ENCODE measurements at regions not wholly inside any gene's neighbourhood (a gene's known extent, or its start where the extent isn't known, plus 50 kb on each side); places are given as distances from the start of the nearest gene placed in this dataset.

DNA sequence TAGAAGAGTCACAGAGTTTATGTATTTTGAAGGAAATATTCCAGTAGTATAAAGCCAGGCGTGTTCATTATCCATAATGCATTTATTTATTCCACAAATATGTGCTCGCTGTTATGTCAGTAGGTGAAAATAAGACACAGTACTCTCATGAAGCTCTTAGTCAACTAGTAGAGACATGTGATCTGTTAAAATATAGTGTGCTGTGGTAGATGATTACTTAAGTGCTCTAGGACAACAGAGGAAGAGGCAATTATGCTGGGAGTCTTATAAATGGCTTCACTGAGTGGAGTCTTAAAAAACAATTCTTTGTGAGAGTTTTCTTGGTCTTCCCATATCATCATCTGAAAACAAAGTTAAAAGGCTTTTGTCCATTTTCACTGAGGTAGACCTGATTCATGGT lies 457.3 kb downstream of the XIRP2 start:
- no peaks in the 10 kb centered on the region for H3K9me3 ChIP-seq
- H3K27me3 ChIP-seq = no peaks in the 10 kb centered on the region
- no peaks in the 10 kb centered on the region for H3K4me1 ChIP-seq
- no peaks in the 10 kb centered on the region for H3K36me3 ChIP-seq
- intact Hi-C loops (cut with DNase I; ENCODE audit: low total_unique reads) = no loop called here
- H3K4me3 ChIP-seq = no peak overlapping the region
- TF ChIP-seq, protein P1, sequence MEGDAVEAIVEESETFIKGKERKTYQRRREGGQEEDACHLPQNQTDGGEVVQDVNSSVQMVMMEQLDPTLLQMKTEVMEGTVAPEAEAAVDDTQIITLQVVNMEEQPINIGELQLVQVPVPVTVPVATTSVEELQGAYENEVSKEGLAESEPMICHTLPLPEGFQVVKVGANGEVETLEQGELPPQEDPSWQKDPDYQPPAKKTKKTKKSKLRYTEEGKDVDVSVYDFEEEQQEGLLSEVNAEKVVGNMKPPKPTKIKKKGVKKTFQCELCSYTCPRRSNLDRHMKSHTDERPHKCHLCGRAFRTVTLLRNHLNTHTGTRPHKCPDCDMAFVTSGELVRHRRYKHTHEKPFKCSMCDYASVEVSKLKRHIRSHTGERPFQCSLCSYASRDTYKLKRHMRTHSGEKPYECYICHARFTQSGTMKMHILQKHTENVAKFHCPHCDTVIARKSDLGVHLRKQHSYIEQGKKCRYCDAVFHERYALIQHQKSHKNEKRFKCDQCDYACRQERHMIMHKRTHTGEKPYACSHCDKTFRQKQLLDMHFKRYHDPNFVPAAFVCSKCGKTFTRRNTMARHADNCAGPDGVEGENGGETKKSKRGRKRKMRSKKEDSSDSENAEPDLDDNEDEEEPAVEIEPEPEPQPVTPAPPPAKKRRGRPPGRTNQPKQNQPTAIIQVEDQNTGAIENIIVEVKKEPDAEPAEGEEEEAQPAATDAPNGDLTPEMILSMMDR (IDR thresholded peaks at IDR 0.05) = no peak
- no peak for TF ChIP-seq POLR2A (IDR thresholded peaks at IDR 0.05)
- H3K27ac ChIP-seq = no peak overlapping the region
- no peak for DNase-seq

DNA sequence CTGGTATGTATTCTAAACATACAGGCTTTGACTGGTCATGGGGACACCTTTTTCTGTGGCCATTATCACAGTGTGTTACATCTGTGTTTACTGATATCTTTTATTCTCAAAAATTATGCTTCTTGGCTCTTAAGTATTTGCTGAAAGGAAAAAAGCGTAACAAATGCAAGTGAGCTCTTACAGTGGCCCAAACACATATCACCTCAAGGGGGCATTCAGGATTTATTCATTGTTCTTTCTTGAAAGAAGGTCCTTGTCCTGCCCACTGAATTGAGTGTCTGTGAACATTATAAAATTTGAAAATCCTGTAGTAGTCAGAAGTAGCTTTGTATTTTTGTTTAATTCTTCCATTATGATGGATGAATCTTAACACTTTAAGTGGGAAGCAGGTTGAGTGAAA lies 454.5 kb downstream of the XIRP2 start:
- Histone ChIP-seq H3K4me1 (no peaks in the 10 kb centered on the region), H3K27me3 (no peaks in the 10 kb centered on the region), H3K27ac (no peak overlapping the region), H3K9me3 (no peaks in the 10 kb centered on the region), H3K4me3 (no peak overlapping the region), H3K36me3 (no peaks in the 10 kb centered on the region)
- intact Hi-C loops (cut with DNase I; ENCODE audit: low total_unique reads) = no loop called here
- TF ChIP-seq, protein P1 (IDR thresholded peaks at IDR 0.05) = no peak
- TF ChIP-seq POLR2A (IDR thresholded peaks at IDR 0.05) = no peak
- no peak for DNase-seq

DNA sequence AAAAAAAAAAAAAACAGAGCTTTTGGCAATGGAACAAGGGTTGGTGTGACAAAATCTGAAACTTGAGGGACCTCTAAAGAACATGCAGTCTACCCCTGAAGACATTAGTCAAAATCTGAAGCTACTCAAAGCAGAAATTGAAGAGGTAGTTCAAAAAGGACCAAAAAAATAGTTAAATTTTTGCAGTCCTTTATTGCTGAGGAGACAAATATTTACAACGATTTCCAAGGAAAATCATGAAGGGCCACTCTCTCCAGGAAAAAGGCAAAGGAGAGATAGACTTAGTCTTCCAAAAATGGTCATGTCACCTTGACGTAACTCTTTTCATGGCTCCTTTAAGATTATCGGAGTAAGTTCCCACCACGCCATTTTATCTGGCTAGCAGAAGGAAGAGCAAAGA lies 452.0 kb downstream of the XIRP2 start:
- no peak overlapping the region for H3K4me3 ChIP-seq
- TF ChIP-seq POLR2A (IDR thresholded peaks at IDR 0.05) = no peak
- TF ChIP-seq, protein P1 (IDR thresholded peaks at IDR 0.05) = no peak
- H3K27me3 ChIP-seq = no peaks in the 10 kb centered on the region
- no peaks in the 10 kb centered on the region for H3K4me1 ChIP-seq
- intact Hi-C loops (cut with DNase I; ENCODE audit: low total_unique reads) = no loop called here
- no peak overlapping the region for H3K27ac ChIP-seq
- no peaks in the 10 kb centered on the region for H3K9me3 ChIP-seq
- no peaks in the 10 kb centered on the region for H3K36me3 ChIP-seq
- no peak for DNase-seq

DNA sequence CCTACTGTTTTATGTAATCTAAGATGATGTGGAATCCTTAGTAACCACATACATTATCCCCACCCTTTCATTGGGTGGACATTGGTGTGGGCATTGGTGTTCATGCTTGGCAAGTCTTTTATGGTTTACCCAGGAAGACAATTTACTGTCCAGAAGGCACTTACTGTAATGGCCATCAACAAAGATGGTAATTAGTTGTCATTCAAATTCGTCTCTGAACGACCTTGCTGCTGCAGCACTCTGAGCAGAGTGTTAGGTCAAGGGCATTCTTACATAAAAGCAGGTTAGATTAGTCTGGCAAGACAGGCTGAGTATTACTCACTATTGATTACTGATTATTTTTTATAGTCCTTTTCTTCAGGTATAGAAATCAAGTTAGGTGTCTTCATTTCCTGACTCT lies 447.9 kb downstream of the XIRP2 start:
- intact Hi-C loops (cut with DNase I; ENCODE audit: low total_unique reads) = no loop called here
- H3K9me3 ChIP-seq = no peaks in the 10 kb centered on the region
- H3K4me1 ChIP-seq = no peaks in the 10 kb centered on the region
- no peaks in the 10 kb centered on the region for H3K36me3 ChIP-seq
- H3K4me3 ChIP-seq = no peak overlapping the region
- DNase-seq = no peak
- no peak for TF ChIP-seq POLR2A (IDR thresholded peaks at IDR 0.05)
- TF ChIP-seq, protein P1 (IDR thresholded peaks at IDR 0.05) = no peak
- H3K27ac ChIP-seq = no peak overlapping the region
- no peaks in the 10 kb centered on the region for H3K27me3 ChIP-seq

DNA sequence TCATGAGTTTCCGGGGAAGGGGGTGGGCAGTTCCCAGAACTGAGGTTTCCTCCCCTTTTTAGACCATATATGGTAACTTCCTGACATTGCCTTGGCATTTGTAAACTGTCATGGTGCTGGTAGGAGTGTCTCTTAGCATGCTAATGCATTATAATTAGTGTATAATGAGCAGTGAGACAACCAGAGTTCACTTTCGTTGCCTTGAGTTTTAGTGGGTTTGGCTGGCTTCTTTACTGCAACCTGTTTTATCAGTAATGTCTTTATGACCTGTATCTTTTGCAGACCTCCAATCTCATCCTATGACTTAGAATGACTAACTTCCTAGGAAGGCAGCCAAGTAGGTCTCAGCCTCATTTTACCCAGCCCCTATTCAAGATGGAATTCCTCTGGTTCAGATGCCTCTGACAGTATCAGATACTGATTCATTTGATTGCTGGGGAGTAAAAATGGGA lies 447.3 kb downstream of the XIRP2 start:
- no peaks in the 10 kb centered on the region for H3K4me1 ChIP-seq
- intact Hi-C loops (cut with DNase I; ENCODE audit: low total_unique reads) = no loop called here
- DNase-seq = no peak
- no peak overlapping the region for H3K4me3 ChIP-seq
- H3K9me3 ChIP-seq = no peaks in the 10 kb centered on the region
- H3K36me3 ChIP-seq = no peaks in the 10 kb centered on the region
- H3K27me3 ChIP-seq = no peaks in the 10 kb centered on the region
- H3K27ac ChIP-seq = no peak overlapping the region
- TF ChIP-seq, protein P1 (IDR thresholded peaks at IDR 0.05) = no peak
